GM19452 (cell line): ENCODE measurements at regions not wholly inside any gene's neighbourhood (a gene's known extent, or its start where the extent isn't known, plus 50 kb on each side); places are given as distances from the start of the nearest gene placed in this dataset.

Experiments
- ATAC-seq: cut with Tn5 transposase; IDR thresholded peaks from one replicate; pipeline ENCODE4 v1.9.1; 2021; ENCODE audit not compliant: unreplicated experiment

DNA sequence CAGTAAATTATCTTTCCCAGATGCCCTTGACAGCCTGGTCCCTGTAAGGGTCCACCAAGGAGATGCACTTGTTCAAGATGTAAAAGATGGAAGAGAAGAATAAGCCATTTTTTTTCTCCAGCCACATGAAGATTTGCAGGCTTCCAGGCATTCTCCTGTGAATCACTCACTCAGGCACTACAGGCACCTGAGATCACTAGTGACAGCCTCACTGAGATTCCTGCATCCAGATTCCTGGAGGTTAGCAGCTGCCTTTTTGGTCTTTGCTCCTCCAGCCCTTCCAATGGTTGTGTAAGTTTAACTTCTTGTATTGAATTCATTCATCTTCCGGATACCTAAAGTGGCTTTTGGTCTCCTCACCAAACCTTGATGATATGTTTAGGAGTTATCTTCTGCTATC lies 630.2 kb upstream of the CADM1 start:
- ATAC-seq = no peak

DNA sequence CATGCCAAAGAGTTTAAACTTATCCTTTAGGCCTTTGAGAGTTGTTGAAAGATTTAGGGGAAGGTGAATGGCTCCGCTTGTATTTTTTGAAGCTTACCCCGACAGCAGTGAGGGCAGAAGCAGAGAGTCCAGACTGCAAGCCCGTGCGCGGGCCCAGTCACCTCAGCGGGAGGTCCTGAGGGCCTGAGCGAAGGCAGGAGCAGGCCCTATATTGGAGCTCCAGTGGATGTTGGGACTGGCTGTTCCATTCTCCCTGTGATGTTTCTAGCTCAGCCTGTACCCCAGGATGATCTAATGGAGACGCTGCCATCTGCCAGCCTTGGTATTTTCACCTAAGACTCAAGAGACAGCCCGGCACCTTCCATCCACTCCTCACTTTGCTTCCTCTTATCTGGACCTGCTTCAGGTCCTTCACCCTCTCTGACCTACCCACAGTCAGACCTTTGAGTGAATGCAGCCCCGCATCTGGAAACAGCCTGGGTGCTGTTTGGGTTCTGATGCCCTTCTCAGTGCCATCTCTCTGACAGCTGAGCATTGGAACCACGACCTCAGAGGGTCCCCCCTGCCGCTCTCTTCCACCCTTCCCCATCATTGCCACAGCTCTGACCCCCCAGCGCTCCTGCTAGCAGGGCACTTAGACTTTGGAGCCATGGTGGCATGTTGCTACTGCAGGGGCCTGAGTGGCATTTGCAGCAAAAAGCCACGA lies 628.2 kb upstream of the CADM1 start:
- ATAC-seq = no peak

DNA sequence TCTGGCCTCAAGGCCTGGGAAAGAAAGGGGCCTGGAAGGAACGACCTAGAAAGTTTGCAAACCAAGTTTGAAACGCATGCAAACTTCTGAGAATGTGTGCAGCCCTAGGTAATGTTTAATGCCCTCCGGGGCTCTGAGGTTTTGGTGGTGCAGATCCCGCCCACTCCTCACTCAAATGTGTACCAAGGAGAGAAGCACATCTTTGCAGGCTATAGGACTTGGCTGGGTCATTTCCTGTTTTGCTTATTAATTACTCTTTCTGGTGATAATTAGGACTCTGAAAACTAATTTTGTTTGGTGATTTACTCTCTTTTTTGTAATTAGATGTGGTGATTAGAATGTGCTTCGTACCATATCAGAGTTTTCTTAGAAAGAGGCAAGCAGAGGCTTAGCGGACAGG lies 625.9 kb upstream of the CADM1 start:
- ATAC-seq = peak; percentile 69

GRCh38 chr11:116129456-116129855 lies 625.2 kb upstream of the CADM1 start:
- no peak for ATAC-seq

DNA sequence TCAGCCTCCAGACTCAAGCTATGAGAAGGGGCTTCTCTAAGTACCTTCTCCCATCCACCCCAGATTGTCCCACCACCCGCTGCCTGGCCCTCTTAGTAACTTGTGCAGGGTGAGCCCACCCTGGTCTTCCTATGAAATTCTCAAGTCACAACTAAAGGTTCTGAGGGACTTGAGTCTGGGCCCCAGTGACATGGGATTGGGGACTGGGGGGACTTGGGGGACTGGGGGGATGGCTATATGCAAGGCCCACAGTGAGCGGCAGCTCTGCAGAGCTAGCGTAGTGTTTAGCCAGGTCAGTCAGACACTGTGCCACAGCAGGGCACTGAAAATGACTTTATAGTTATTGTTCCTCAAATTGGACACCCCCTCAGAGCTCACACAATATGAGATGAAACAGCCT lies 622.3 kb upstream of the CADM1 start:
- ATAC-seq = no peak

GRCh38 chr11:116124922-116125714 lies 620.9 kb upstream of the CADM1 start:
- no peak for ATAC-seq

DNA sequence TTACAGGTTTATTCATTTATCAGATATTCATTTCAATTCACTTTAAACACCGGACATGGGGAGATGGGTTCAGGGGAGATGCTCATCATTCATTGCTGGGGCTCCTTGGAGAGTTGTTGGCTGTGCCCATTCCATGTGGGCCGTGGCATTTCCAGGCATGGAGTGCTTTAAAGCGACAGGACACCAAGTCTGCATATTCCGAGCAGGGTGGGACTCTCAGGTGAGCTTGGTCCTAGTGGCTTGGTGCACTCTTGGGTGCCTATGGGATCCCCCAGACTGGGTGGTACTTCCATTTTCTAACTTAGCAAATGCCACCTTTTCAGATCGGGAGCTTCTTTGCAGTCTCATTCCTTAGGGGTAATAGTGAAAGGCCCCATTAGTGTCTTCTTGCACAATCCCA lies 619.5 kb upstream of the CADM1 start:
- ATAC-seq = no peak

DNA sequence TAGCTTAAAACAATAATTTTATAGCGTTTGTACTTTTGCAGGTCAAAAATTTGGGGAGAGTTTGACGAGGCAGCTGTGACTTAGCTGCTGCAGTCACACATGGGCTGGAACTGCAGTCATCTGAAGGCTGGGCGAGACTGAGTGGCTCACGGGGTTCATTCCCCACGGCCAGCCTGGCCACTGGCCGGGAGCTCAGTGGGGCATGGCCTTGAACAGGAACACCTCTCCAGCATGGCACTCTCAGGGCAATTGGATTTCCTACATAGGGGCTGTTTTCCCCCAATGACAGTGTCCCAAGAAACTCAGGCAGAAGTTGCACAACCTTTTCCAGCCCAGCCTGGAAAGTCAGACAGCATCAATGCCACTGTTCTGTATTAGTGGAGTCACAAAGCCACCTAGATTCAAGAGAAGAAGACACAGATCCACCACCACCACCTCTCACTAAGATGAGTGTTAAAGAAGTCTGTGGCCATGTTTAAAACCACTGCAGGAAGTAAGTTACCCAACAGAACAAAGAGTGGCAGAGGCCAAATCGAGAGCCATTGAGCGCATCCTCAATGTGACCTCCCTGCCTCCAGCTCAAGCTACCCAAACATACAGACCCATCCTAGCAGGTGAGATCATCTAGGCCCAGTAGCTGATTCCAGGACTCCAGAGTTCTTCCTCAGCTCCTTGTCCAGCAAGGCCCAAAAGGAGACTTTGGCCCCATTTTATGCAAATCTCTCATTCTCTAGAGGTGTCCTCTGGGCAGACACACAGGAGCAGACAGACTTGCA lies 618.7 kb upstream of the CADM1 start:
- no peak for ATAC-seq

GRCh38 chr11:116119158-116119557 lies 614.9 kb upstream of the CADM1 start:
- ATAC-seq = no peak

GRCh38 chr11:116118138-116118470 lies 613.9 kb upstream of the CADM1 start:
- ATAC-seq = no peak

DNA sequence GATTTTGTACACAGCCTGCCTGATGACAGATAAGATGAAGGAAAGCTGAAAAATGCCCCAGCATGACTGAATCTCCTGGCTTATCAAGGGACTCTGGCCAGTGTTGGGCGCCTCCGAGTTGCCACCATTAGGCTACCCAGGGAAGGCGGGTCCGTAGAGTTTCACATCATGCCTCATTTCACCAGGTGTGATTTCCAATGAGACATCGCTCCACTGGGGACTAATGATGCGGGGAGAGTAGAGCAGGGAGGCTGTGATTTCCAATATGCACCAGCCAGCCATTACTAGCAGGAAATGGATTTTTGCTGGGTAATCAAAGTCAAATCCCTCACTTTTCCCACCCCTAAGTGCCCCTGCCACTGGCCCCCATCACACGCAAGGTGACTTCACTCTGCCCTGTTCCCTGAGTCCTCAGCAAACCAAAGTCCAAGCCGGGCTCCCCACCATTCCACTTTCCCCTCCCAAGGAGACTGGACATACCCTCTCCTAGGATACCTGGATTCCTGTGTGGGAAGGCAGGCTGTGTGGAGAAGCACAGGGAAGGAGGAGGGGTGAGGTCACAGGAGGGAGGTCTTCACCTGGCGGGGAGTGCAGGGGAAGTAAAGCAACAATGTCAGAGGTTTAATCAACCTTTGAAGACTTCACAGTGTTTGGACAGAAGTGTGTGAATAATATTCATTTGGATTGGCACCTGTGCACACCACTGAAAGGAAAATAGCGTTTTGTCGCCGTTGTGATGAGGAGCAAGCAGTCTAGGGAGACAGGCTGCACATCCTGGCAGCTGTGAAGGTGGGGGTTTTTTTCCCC lies 613.3 kb upstream of the CADM1 start:
- ATAC-seq = no peak

DNA sequence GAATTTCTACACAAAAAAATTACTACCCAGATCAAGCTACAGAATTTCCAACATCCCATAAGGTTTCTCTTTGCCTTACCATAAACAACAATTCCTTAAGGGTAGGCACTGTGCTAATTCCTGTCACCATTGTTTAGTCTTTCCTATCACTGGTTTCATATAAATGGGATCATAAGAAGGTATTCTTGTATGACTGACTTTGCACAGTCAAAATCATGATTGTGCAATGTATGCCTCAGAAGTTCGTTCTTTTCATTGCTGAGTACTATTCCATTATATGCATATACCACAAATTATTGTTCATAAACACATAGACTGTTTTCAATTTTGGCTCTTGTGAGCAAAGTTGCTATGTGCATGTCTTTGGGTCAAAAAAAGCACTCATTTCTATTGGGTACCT lies 611.6 kb upstream of the CADM1 start:
- no peak for ATAC-seq

- no peak for ATAC-seq
Observed at GRCh38 chr11:116114198-116114651, 610.0 kb upstream of the CADM1 start.

- ATAC-seq = no peak
Observed at GRCh38 chr11:116112087-116112935, 608.1 kb upstream of the CADM1 start.

- ATAC-seq = no peak
Observed at GRCh38 chr11:116111546-116111945, 607.3 kb upstream of the CADM1 start.

GRCh38 chr11:116110802-116111201 lies 606.6 kb upstream of the CADM1 start:
- no peak for ATAC-seq

DNA sequence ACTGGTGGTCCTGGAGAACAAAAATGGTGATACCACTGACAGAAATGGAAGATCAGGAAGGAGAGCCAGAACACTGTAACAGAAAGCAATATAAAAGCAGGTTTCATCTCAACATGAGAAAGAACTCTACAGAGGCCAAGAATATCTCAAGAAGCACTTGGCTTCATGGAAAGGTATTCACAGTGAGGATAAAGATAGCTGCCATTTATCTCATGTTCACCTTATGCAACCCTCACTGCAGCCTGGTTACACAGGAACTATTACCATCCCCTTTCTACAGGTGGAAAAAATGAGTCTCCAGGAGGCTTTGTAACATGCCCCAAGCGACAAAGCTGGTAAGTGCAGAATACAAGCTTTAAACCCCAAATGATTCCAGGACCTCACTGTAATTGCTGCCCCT lies 606.1 kb upstream of the CADM1 start:
- no peak for ATAC-seq

GRCh38 chr11:116109228-116109627 lies 605.0 kb upstream of the CADM1 start:
- ATAC-seq = no peak

DNA sequence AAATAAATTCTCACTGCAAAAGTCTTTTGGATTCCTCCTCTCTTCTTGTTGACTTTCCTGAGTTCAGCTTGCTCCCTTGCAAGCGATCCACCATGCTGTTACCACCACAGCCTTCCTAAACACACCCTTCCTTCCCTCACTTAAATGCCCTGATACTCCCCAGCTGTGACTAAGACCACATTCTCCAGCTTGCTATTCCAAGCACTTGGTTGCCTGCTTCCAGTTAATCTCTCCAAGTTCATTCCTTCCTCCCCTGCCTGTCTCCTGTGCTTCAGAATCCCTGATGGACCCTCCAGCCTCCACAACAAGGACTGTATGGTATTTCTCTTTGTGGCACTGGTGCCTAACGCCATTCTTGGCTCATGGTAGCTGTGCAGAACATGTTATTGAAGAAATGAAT lies 603.9 kb upstream of the CADM1 start:
- no peak for ATAC-seq

DNA sequence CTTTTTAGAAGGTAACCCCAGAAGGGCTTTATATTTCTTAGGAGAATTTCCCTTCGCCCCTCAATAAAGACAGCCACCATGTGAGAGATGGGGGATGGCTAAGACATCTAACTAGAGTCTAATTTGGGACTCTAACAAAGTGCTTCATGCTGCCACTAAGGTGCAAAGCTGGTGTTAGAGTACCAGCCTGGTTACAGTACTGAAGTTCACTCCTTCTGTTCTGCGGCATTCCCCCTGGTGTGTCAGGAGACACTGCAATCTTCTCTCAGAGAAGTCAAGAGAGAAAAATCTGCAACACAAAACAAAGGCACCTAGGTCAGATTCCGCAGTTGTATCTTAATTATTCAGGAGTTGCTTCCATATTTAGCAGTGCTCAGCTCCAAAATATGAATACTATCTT lies 603.0 kb upstream of the CADM1 start:
- ATAC-seq = no peak
